ENCODE measurements at regions not wholly inside any gene's neighbourhood (a gene's known extent, or its start where the extent isn't known, plus 50 kb on each side); places are given as distances from the start of the nearest gene placed in this dataset.

GRCh38 chr10:47060993-47061500 is 149.8 kb downstream of the PTPN20 start:
- H3K4me3 ChIP-seq (ENCODE audit: low read length), result no peak overlapping the region
- DNase-seq, result no peak
- no peak overlapping the region for H3K27ac ChIP-seq (ENCODE audit: low read length)
- no peaks in the 10 kb centered on the region for H3K36me3 ChIP-seq (ENCODE audit: control insufficient read depth, insufficient read depth, low read length)
- no peaks in the 10 kb centered on the region for H3K9me3 ChIP-seq (replicated peaks; ENCODE audit: control insufficient read depth, low read depth, low read length)
- WGBS (ENCODE audit: insufficient coverage), result 84% methylated on average over 5 of the region's 8 CpGs
- H3K27me3 ChIP-seq (ENCODE audit: control insufficient read depth, insufficient read depth, low read length), result peaks cover 9% of the 10 kb centered on the region
- H3K4me1 ChIP-seq (ENCODE audit: control insufficient read depth, insufficient read depth, low read length), result peaks cover 13% of the 10 kb centered on the region

GRCh38 chr10:47061776-47062175 is 150.5 kb downstream of the PTPN20 start:
- WGBS (ENCODE audit: insufficient coverage), result no CpG with 5 or more reads among the region's 3 CpGs
- Histone ChIP-seq H3K27ac (ENCODE audit: low read length) (no peak overlapping the region), H3K4me3 (ENCODE audit: low read length) (no peak overlapping the region), H3K4me1 (ENCODE audit: control insufficient read depth, insufficient read depth, low read length) (peaks cover 12% of the 10 kb centered on the region), H3K27me3 (ENCODE audit: control insufficient read depth, insufficient read depth, low read length) (peaks cover 9% of the 10 kb centered on the region), H3K36me3 (ENCODE audit: control insufficient read depth, insufficient read depth, low read length) (no peaks in the 10 kb centered on the region), H3K9me3 (replicated peaks; ENCODE audit: control insufficient read depth, low read depth, low read length) (no peaks in the 10 kb centered on the region)
- no peak for DNase-seq

GRCh38 chr10:47062441-47063200 is 151.4 kb downstream of the PTPN20 start:
- H3K27me3 ChIP-seq (ENCODE audit: control insufficient read depth, insufficient read depth, low read length), result peaks cover 9% of the 10 kb centered on the region
- H3K4me1 ChIP-seq (ENCODE audit: control insufficient read depth, insufficient read depth, low read length), result peaks cover 12% of the 10 kb centered on the region
- H3K36me3 ChIP-seq (ENCODE audit: control insufficient read depth, insufficient read depth, low read length), result no peaks in the 10 kb centered on the region
- WGBS (ENCODE audit: insufficient coverage), result 47% methylated on average over 3 of the region's 12 CpGs
- H3K9me3 ChIP-seq (replicated peaks; ENCODE audit: control insufficient read depth, low read depth, low read length), result no peaks in the 10 kb centered on the region
- DNase-seq, result peak; percentile 81
- peak overlapping the region; percentile 33 for H3K27ac ChIP-seq (ENCODE audit: low read length)
- H3K4me3 ChIP-seq (ENCODE audit: low read length), result no peak overlapping the region

GRCh38 chr10:47063858-47064257 is 152.6 kb downstream of the PTPN20 start:
- DNase-seq, result no peak
- no peaks in the 10 kb centered on the region for H3K9me3 ChIP-seq (replicated peaks; ENCODE audit: control insufficient read depth, low read depth, low read length)
- H3K4me3 ChIP-seq (ENCODE audit: low read length), result no peak overlapping the region
- H3K27me3 ChIP-seq (ENCODE audit: control insufficient read depth, insufficient read depth, low read length), result peaks cover 7% of the 10 kb centered on the region
- no peak overlapping the region for H3K27ac ChIP-seq (ENCODE audit: low read length)
- peaks cover 11% of the 10 kb centered on the region for H3K4me1 ChIP-seq (ENCODE audit: control insufficient read depth, insufficient read depth, low read length)
- WGBS (ENCODE audit: insufficient coverage), result no CpG with 5 or more reads among the region's 1 CpG
- H3K36me3 ChIP-seq (ENCODE audit: control insufficient read depth, insufficient read depth, low read length), result no peaks in the 10 kb centered on the region

- no peaks in the 10 kb centered on the region for H3K36me3 ChIP-seq (ENCODE audit: control insufficient read depth, insufficient read depth, low read length)
- H3K4me3 ChIP-seq (ENCODE audit: low read length), result no peak overlapping the region
- no peaks in the 10 kb centered on the region for H3K9me3 ChIP-seq (replicated peaks; ENCODE audit: control insufficient read depth, low read depth, low read length)
- no peak overlapping the region for H3K27ac ChIP-seq (ENCODE audit: low read length)
- H3K27me3 ChIP-seq (ENCODE audit: control insufficient read depth, insufficient read depth, low read length), result peaks cover 1% of the 10 kb centered on the region
- DNase-seq, result no peak
- peaks cover 5% of the 10 kb centered on the region for H3K4me1 ChIP-seq (ENCODE audit: control insufficient read depth, insufficient read depth, low read length)
- WGBS (ENCODE audit: insufficient coverage), result 69% methylated on average over 4 of the region's 4 CpGs
These were observed 154.7 kb downstream of the PTPN20 start for GRCh38 chr10:47065903-47066302.

GRCh38 chr10:47067949-47068940 is 157.0 kb downstream of the PTPN20 start:
- H3K27me3 ChIP-seq (ENCODE audit: control insufficient read depth, insufficient read depth, low read length), result peaks cover 4% of the 10 kb centered on the region
- H3K27ac ChIP-seq (ENCODE audit: low read length), result no peak overlapping the region
- 42% methylated on average over 5 of the region's 9 CpGs for WGBS (ENCODE audit: insufficient coverage)
- peak; percentile 69 for DNase-seq
- peaks cover 3% of the 10 kb centered on the region for H3K4me1 ChIP-seq (ENCODE audit: control insufficient read depth, insufficient read depth, low read length)
- no peaks in the 10 kb centered on the region for H3K36me3 ChIP-seq (ENCODE audit: control insufficient read depth, insufficient read depth, low read length)
- H3K4me3 ChIP-seq (ENCODE audit: low read length), result no peak overlapping the region
- no peaks in the 10 kb centered on the region for H3K9me3 ChIP-seq (replicated peaks; ENCODE audit: control insufficient read depth, low read depth, low read length)

- DNase-seq, result no peak
- no peak overlapping the region for H3K27ac ChIP-seq (ENCODE audit: low read length)
- H3K36me3 ChIP-seq (ENCODE audit: control insufficient read depth, insufficient read depth, low read length), result no peaks in the 10 kb centered on the region
- WGBS (ENCODE audit: insufficient coverage), result 100% methylated on average over 1 of the region's 3 CpGs
- peaks cover 3% of the 10 kb centered on the region for H3K4me1 ChIP-seq (ENCODE audit: control insufficient read depth, insufficient read depth, low read length)
- H3K9me3 ChIP-seq (replicated peaks; ENCODE audit: control insufficient read depth, low read depth, low read length), result no peaks in the 10 kb centered on the region
- H3K27me3 ChIP-seq (ENCODE audit: control insufficient read depth, insufficient read depth, low read length), result peaks cover 4% of the 10 kb centered on the region
- H3K4me3 ChIP-seq (ENCODE audit: low read length), result no peak overlapping the region
These were observed 159.3 kb downstream of the PTPN20 start for GRCh38 chr10:47070541-47070940.

GRCh38 chr10:47071891-47072290 is 160.7 kb downstream of the PTPN20 start:
- DNase-seq, result no peak

GRCh38 chr10:47073967-47074366 is 162.7 kb downstream of the PTPN20 start:
- peaks cover under 1% of the 10 kb centered on the region for H3K4me1 ChIP-seq (ENCODE audit: control insufficient read depth, insufficient read depth, low read length)
- no peak for DNase-seq
- no peaks in the 10 kb centered on the region for H3K36me3 ChIP-seq (ENCODE audit: control insufficient read depth, insufficient read depth, low read length)
- peaks cover 4% of the 10 kb centered on the region for H3K27me3 ChIP-seq (ENCODE audit: control insufficient read depth, insufficient read depth, low read length)
- H3K4me3 ChIP-seq (ENCODE audit: low read length), result no peak overlapping the region
- no peak overlapping the region for H3K27ac ChIP-seq (ENCODE audit: low read length)
- H3K9me3 ChIP-seq (replicated peaks; ENCODE audit: control insufficient read depth, low read depth, low read length), result no peaks in the 10 kb centered on the region
- WGBS (ENCODE audit: insufficient coverage), result no CpG with 5 or more reads among the region's 3 CpGs

More at GRCh38 chr10:47071891-47072290, 160.7 kb downstream of the PTPN20 start:
- Histone ChIP-seq H3K9me3 (replicated peaks; ENCODE audit: control insufficient read depth, low read depth, low read length) (no peaks in the 10 kb centered on the region), H3K36me3 (ENCODE audit: control insufficient read depth, insufficient read depth, low read length) (no peaks in the 10 kb centered on the region), H3K4me1 (ENCODE audit: control insufficient read depth, insufficient read depth, low read length) (peaks cover 3% of the 10 kb centered on the region), H3K27ac (ENCODE audit: low read length) (no peak overlapping the region), H3K27me3 (ENCODE audit: control insufficient read depth, insufficient read depth, low read length) (peaks cover 4% of the 10 kb centered on the region), H3K4me3 (ENCODE audit: low read length) (no peak overlapping the region)

- no peaks in the 10 kb centered on the region for H3K9me3 ChIP-seq (replicated peaks; ENCODE audit: control insufficient read depth, low read depth, low read length)
- H3K27me3 ChIP-seq (ENCODE audit: control insufficient read depth, insufficient read depth, low read length), result peaks cover 2% of the 10 kb centered on the region
- H3K36me3 ChIP-seq (ENCODE audit: control insufficient read depth, insufficient read depth, low read length), result no peaks in the 10 kb centered on the region
- no peak overlapping the region for H3K27ac ChIP-seq (ENCODE audit: low read length)
- 41% methylated on average over 3 of the region's 8 CpGs for WGBS (ENCODE audit: insufficient coverage)
- peak; percentile 15 for DNase-seq
- no peaks in the 10 kb centered on the region for H3K4me1 ChIP-seq (ENCODE audit: control insufficient read depth, insufficient read depth, low read length)
- H3K4me3 ChIP-seq (ENCODE audit: low read length), result no peak overlapping the region
These were observed 165.7 kb downstream of the PTPN20 start for GRCh38 chr10:47076949-47077361.
